ENCODE measurements at regions not wholly inside any gene's neighbourhood (a gene's known extent, or its start where the extent isn't known, plus 50 kb on each side); places are given as distances from the start of the nearest gene placed in this dataset.

- TF ChIP-seq, protein P1, sequence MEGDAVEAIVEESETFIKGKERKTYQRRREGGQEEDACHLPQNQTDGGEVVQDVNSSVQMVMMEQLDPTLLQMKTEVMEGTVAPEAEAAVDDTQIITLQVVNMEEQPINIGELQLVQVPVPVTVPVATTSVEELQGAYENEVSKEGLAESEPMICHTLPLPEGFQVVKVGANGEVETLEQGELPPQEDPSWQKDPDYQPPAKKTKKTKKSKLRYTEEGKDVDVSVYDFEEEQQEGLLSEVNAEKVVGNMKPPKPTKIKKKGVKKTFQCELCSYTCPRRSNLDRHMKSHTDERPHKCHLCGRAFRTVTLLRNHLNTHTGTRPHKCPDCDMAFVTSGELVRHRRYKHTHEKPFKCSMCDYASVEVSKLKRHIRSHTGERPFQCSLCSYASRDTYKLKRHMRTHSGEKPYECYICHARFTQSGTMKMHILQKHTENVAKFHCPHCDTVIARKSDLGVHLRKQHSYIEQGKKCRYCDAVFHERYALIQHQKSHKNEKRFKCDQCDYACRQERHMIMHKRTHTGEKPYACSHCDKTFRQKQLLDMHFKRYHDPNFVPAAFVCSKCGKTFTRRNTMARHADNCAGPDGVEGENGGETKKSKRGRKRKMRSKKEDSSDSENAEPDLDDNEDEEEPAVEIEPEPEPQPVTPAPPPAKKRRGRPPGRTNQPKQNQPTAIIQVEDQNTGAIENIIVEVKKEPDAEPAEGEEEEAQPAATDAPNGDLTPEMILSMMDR (IDR thresholded peaks at IDR 0.05) = no peak
- TF ChIP-seq POLR2A (IDR thresholded peaks at IDR 0.05) = no peak
These were observed 99.4 kb upstream of the GALNT5 start for GRCh38 chr2:157158111-157158510.

All from uterus (tissue), 2 donors.